ENCODE measurements at regions not wholly inside any gene's neighbourhood (a gene's known extent, or its start where the extent isn't known, plus 50 kb on each side); places are given as distances from the start of the nearest gene placed in this dataset.

- H3K27ac ChIP-seq: no peak overlapping the region
- no peak for TF ChIP-seq CTCF (IDR thresholded peaks at IDR 0.05)
- no peaks in the 10 kb centered on the region for H3K36me3 ChIP-seq (ENCODE audit: insufficient read depth in 1 of 2, low read depth in 1 of 2)
- 94 to 97% (median 96%) methylated on average over 4 of the region's 4 CpGs for WGBS, 3 donors
- intact Hi-C loops (cut with DNase I): no loop called here
- peak in 2 of 4 donors; percentile 54 to 70 for ATAC-seq
- no peak for DNase-seq
- no peaks in the 10 kb centered on the region for H3K9me3 ChIP-seq
- peaks cover 10% of the 10 kb centered on the region for H3K4me1 ChIP-seq
- H3K27me3 ChIP-seq (ENCODE audit: insufficient read depth in 3 of 3, low read length in 2 of 3): no peaks in the 10 kb centered on the region
- H3K4me3 ChIP-seq: no peak overlapping the region
Observed at GRCh38 chr3:150177673-150178381, 207.1 kb upstream of the PFN2 start.

DNA sequence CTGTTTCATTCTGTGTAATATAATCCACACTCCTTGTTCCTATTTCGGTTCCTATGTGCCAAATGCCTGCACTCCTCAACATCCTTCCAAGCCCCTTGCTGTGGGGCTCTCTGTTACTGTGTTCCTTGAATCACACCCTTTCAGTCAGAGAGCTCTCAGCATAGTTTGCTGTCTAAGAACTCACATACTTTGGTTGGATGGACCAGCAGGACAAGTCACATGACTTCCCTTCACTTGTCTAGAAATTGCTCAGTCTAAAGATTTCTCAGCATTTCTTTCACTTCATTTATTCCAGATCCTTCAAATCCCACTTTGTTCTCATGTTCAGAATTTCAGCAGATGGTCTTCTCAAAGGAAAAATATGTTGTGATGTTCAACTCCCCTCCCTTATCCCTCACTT, 203.5 kb upstream of the PFN2 start:
- Histone ChIP-seq H3K9me3 (no peaks in the 10 kb centered on the region), H3K27me3 (ENCODE audit: insufficient read depth in 3 of 3, low read length in 2 of 3) (no peaks in the 10 kb centered on the region), H3K4me3 (no peak overlapping the region), H3K4me1 (peaks cover 16% of the 10 kb centered on the region), H3K36me3 (ENCODE audit: insufficient read depth in 1 of 2, low read depth in 1 of 2) (no peaks in the 10 kb centered on the region), H3K27ac (no peak overlapping the region)
- no peak for DNase-seq
- TF ChIP-seq CTCF (IDR thresholded peaks at IDR 0.05): no peak
- intact Hi-C loops (cut with DNase I): no loop called here
- WGBS, 3 donors: 31 to 80% (median 34%) methylated on average over 1 of the region's 1 CpG
- no peak for ATAC-seq

DNA sequence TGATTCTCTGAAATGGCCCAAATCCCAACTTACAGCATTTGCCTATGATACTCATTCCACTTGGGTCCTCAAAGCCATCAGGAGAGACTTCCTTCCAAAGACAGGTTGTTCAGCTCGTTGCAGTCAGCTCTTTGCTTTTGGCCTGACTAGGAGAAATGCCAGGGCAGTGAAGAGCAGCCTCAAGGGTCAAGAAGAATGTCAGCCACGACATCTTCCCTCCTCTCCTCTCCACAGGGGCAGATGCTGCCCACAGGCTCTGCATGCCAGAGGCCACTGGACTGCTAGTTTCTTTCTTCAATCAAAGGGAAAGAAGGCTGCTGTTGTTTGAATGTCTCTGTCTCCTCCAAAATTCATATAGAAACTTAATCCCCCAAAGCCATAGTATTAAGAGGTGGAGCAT, 201.7 kb upstream of the PFN2 start:
- no peak for TF ChIP-seq CTCF (IDR thresholded peaks at IDR 0.05)
- no peak overlapping the region for H3K4me3 ChIP-seq
- no peaks in the 10 kb centered on the region for H3K9me3 ChIP-seq
- no peak overlapping the region for H3K27ac ChIP-seq
- H3K27me3 ChIP-seq (ENCODE audit: insufficient read depth in 3 of 3, low read length in 2 of 3): no peaks in the 10 kb centered on the region
- H3K36me3 ChIP-seq (ENCODE audit: insufficient read depth in 1 of 2, low read depth in 1 of 2): no peaks in the 10 kb centered on the region
- WGBS, 3 donors: 43 to 65% (median 63%) methylated on average over 2 of the region's 2 CpGs
- intact Hi-C loops (cut with DNase I): no loop called here
- no peak for DNase-seq
- ATAC-seq: no peak
- peaks cover 31% of the 10 kb centered on the region for H3K4me1 ChIP-seq

GRCh38 chr3:150170852-150171520, 200.3 kb upstream of the PFN2 start:
- peak in 1 of 2 donors; percentile 52 for DNase-seq
- Histone ChIP-seq H3K4me1 (peaks cover 31% of the 10 kb centered on the region), H3K36me3 (ENCODE audit: insufficient read depth in 1 of 2, low read depth in 1 of 2) (no peaks in the 10 kb centered on the region), H3K27me3 (ENCODE audit: insufficient read depth in 3 of 3, low read length in 2 of 3) (no peaks in the 10 kb centered on the region), H3K9me3 (no peaks in the 10 kb centered on the region), H3K4me3 (no peak overlapping the region), H3K27ac (no peak overlapping the region)
- no peak for ATAC-seq
- intact Hi-C loops (cut with DNase I): no loop called here
- no peak for TF ChIP-seq CTCF (IDR thresholded peaks at IDR 0.05)
- 50 to 67% (median 58%) methylated on average over 6 of the region's 6 CpGs for WGBS, 3 donors

Measured in psoas muscle (tissue), 7 donors.